ENCODE measurements at regions not wholly inside any gene's neighbourhood (a gene's known extent, or its start where the extent isn't known, plus 50 kb on each side); places are given as distances from the start of the nearest gene placed in this dataset.

DNA sequence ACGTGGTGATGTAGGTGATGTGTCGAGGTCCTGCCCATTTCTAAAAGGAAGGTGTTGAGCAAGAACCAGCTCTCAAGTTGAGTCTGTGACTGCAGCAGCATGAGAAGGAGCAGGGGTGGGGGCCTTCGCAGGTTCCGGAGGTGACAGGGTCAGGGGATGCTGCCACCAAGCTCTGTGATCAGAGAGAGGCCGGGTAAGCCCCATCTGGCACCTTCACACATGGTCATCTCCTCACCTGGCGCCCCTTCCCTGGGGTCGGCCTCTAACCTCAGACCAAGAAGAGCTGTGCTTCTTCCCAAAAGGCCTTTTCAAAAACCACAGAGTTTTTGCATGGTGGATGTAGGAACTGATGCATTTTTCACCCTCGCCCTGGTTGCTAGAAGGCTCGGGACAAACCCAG lies 137.6 kb downstream of the CPZ start:
- Histone ChIP-seq H2BK120ac (replicated peaks; ENCODE audit: low read depth, low read length) (no peak overlapping the region), H3K79me2 (ENCODE audit: control insufficient read depth in 1 of 2, insufficient read depth in 2 of 2, low read length in 2 of 2) (no peaks in the 10 kb centered on the region), H3K4me1 (replicated peaks in 1 of 4; ENCODE audit: control insufficient read depth in 3 of 4, insufficient read depth in 4 of 4, low read length in 3 of 4) (peaks cover 0 to 3% (median 0%) of the 10 kb centered on the region in 4 experiments; a peak in 3 of 7 replicates), H3K4me3 (ENCODE audit: extremely low read depth in 1 of 4, insufficient read depth in 2 of 4, low read depth in 3 of 4, low read length in 4 of 4) (no peak overlapping the region), H2BK5ac (ENCODE audit: low read depth, low read length) (no peak overlapping the region; the same call in 1 of the 2 replicates), H3K27me3 (replicated peaks in 1 of 4; ENCODE audit: control insufficient read depth in 3 of 4, extremely low read depth in 1 of 4, insufficient read depth in 3 of 4, low read length in 3 of 4) (no peaks in the 10 kb centered on the region), H3K36me3 (ENCODE audit: control insufficient read depth in 2 of 4, insufficient read depth in 4 of 4, low read length in 3 of 4) (no peaks in the 10 kb centered on the region), H3K4me2 (ENCODE audit: insufficient read depth in 1 of 2, low read depth in 2 of 2, low read length in 2 of 2) (no peak overlapping the region), H3K27ac (ENCODE audit: low read depth, low read length) (no peak overlapping the region), H2BK12ac (ENCODE audit: low read depth, low read length) (no peak overlapping the region), H4K5ac (ENCODE audit: insufficient read length, low read depth, low read length) (no peak overlapping the region), H4K91ac (replicated peaks; ENCODE audit: insufficient read length, low read length) (no peak overlapping the region), H3K18ac (ENCODE audit: extremely low read depth, low read length) (no peak overlapping the region), H3K9ac (replicated peaks in 1 of 4; ENCODE audit: extremely low read depth in 1 of 4, low read depth in 3 of 4, low read length in 3 of 4) (no peak overlapping the region), H2AFZ (ENCODE audit: low read length) (no peak overlapping the region), H2AK5ac (ENCODE audit: low read depth, low read length) (no peak overlapping the region), H3K14ac (ENCODE audit: insufficient read length) (no peak overlapping the region), H3K56ac (replicated peaks; ENCODE audit: insufficient read length, low read depth, low read length) (no peak overlapping the region), H3K9me3 (ENCODE audit: insufficient read depth in 2 of 2, low read depth in 1 of 2, low read length in 1 of 2) (peaks cover 7 to 12% of the 10 kb centered on the region in 2 experiments; a peak in 3 of 4 replicates), H2BK20ac (ENCODE audit: low read length) (no peak overlapping the region), H4K20me1 (replicated peaks in 1 of 2; ENCODE audit: control insufficient read depth in 1 of 2, insufficient read depth in 2 of 2, low read length in 2 of 2) (no peaks in the 10 kb centered on the region), H3K79me1 (ENCODE audit: low read depth, low read length) (no peaks in the 10 kb centered on the region), H4K8ac (ENCODE audit: extremely low read depth, insufficient read depth, low read length) (no peak overlapping the region), H2BK15ac (ENCODE audit: low read length) (no peak overlapping the region), H3K23ac (ENCODE audit: insufficient read length) (no peak overlapping the region), H3K23me2 (ENCODE audit: low read depth, low read length) (no peaks in the 10 kb centered on the region), H3K4ac (replicated peaks; ENCODE audit: insufficient read length, low read depth, low read length) (no peak overlapping the region)
- DNase-seq (ENCODE audit: low read depth in 1 of 2, low spot score in 2 of 2), result no peak
- ChIA-PET POLR2A (ENCODE audit: partially characterized antibody) (no interaction called here), CTCF (ENCODE audit: partially characterized antibody) (interaction anchor here (1.0 kb wide), 1 partner anchor 25 kb away, joined by 3 read pairs; no protein-coding TSS in a partner anchor)
- TF ChIP-seq SIX5 (IDR thresholded peaks at IDR 0.05; ENCODE audit: low read depth, low read length), result no peak
- TF ChIP-seq KDM5A (IDR thresholded peaks at IDR 0.05; ENCODE audit: low read length), result no peak
- no peak for TF ChIP-seq CHD2 (IDR thresholded peaks at IDR 0.05; ENCODE audit: low read length)
- no peak for TF ChIP-seq BCL11A (IDR thresholded peaks at IDR 0.05; ENCODE audit: low read depth in 2 of 2, low read length in 2 of 2)
- WGBS, 2 experiments (ENCODE audit: extremely low coverage in 1 of 2, insufficient coverage in 1 of 2, insufficient read length in 1 of 2, insufficient replicate concordance in 2 of 2, low coverage in 1 of 2, low lambda C conversion rate in 2 of 2, missing lambda C conversion rate in 1 of 2), result 91% methylated on average over 8 of the region's 9 CpGs; no CpG with 5 or more reads in 1 of the 2 experiments
- no peak for FAIRE-seq

All from H1 (cell line).